A549 (cell line): ENCODE measurements at regions not wholly inside any gene's neighbourhood (a gene's known extent, or its start where the extent isn't known, plus 50 kb on each side); places are given as distances from the start of the nearest gene placed in this dataset.

ENCODE experiments used
- CBX8 ChIP-seq: fragments of 200-600 bp; sonication (generic); IDR thresholded peaks from 2 replicates; pipeline ENCODE4 v1.6.1; 2016
- CHD2 ChIP-seq: fragments of 150-350 bp; IDR thresholded peaks from 2 replicates; pipeline ENCODE4 v1.6.1; 2014; ENCODE audit warnings: low read length; ENCODE audit not compliant: partially characterized antibody
- CHD4 ChIP-seq: fragments of 200-600 bp; sonication (generic); IDR thresholded peaks from 2 replicates; pipeline ENCODE4 v1.6.1; 2016; ENCODE audit warnings: antibody characterized with exemption, mild to moderate bottlenecking, borderline replicate concordance
- EP300 ChIP-seq, 2 experiments: fragments of >200 bp; sonication (Bioruptor Twin); formaldehyde crosslinking; IDR thresholded peaks; 2 replicates in 1 of 2; 3 replicates in 1 of 2; pipeline ENCODE4 v1.6.1; 2016 to 2017
- HDAC2 ChIP-seq: fragments of 200-600 bp; sonication (generic); IDR thresholded peaks from 2 replicates; pipeline ENCODE4 v1.6.1; 2016
- POLR2A ChIP-seq: IDR thresholded peaks from 2 replicates; pipeline ENCODE4 v1.6.1; 2012; ENCODE audit warnings: mild to moderate bottlenecking, low read length
- TF ChIP-seq, protein P1 (sequence below): fragments of >200 bp; sonication (Bioruptor Twin); formaldehyde crosslinking; IDR thresholded peaks from 3 replicates; pipeline ENCODE4 v1.5.1; 2016
- TF ChIP-seq, protein P2 (sequence below): IDR thresholded peaks from 2 replicates; pipeline ENCODE4 v1.6.1; 2012; ENCODE audit warnings: low read depth, borderline replicate concordance
- TF ChIP-seq, protein P3 (sequence below): IDR thresholded peaks from 2 replicates; pipeline ENCODE4 v1.6.1; 2012

DNA sequence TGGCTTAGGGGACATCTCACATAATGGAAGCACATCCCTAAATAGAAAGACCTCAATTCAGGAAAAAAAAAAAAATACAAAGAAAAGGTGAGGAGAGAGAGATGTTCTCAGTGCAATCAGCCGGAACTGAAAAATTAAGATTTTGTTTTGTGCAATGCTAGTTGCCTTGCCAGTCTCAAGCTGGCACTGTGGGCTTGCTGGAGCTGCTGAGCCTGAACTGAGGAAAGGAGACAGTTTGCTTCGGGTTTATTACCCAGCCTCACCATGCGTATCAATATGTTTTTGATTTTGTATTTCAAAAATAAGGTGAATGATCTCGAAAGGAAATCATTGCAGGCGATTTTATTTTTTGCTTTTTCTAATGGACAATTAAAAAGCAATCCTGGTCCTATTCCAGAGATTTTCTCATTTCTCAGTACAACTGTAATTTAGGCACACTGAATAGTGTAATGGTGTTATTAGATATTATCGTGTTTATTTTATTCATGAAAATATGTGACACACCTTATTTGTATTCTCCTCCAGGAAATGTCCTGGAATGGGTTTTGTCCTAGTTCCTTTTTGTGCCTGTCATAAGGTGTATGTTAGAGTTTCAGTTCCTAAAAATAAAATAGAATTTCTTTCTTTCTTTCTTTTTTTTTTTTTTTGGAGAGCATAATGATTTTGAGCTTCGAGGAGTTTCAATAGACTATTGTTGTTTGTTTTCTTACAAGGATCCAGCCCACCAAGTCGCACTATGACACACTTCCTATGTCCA lies 72.8 kb upstream of the ZEB2 start:
- TF ChIP-seq, protein P1, sequence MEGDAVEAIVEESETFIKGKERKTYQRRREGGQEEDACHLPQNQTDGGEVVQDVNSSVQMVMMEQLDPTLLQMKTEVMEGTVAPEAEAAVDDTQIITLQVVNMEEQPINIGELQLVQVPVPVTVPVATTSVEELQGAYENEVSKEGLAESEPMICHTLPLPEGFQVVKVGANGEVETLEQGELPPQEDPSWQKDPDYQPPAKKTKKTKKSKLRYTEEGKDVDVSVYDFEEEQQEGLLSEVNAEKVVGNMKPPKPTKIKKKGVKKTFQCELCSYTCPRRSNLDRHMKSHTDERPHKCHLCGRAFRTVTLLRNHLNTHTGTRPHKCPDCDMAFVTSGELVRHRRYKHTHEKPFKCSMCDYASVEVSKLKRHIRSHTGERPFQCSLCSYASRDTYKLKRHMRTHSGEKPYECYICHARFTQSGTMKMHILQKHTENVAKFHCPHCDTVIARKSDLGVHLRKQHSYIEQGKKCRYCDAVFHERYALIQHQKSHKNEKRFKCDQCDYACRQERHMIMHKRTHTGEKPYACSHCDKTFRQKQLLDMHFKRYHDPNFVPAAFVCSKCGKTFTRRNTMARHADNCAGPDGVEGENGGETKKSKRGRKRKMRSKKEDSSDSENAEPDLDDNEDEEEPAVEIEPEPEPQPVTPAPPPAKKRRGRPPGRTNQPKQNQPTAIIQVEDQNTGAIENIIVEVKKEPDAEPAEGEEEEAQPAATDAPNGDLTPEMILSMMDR: no peak
- TF ChIP-seq CHD2 (no peak), POLR2A (no peak), CBX8 (no peak), EP300 (IDR thresholded peaks at IDR 0.05) (no peak), CHD4 (no peak), HDAC2 (no peak)
- TF ChIP-seq, protein P2, sequence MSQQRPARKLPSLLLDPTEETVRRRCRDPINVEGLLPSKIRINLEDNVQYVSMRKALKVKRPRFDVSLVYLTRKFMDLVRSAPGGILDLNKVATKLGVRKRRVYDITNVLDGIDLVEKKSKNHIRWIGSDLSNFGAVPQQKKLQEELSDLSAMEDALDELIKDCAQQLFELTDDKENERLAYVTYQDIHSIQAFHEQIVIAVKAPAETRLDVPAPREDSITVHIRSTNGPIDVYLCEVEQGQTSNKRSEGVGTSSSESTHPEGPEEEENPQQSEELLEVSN: no peak
- TF ChIP-seq, protein P3, sequence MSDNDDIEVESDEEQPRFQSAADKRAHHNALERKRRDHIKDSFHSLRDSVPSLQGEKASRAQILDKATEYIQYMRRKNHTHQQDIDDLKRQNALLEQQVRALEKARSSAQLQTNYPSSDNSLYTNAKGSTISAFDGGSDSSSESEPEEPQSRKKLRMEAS: no peak
